Esophagus muscularis mucosa (tissue), 3 donors: ENCODE measurements at regions not wholly inside any gene's neighbourhood (a gene's known extent, or its start where the extent isn't known, plus 50 kb on each side); places are given as distances from the start of the nearest gene placed in this dataset.

Experiments used
- POLR2AphosphoS5 ChIP-seq, 2 donors: sonication (generic); formaldehyde crosslinking; IDR thresholded peaks; one replicate each; pipeline ENCODE4 v1.6.1; 2017; ENCODE audit warnings: antibody characterized with exemption in 2 of 2
- TF ChIP-seq, protein P1 (sequence below), 3 experiments: fragments of 200-600 bp in 2 of 3; fragments of 450-650 bp in 1 of 3; sonication (generic) in 2 of 3; IDR thresholded peaks; one replicate each; pipeline ENCODE4 v1.5.1; 2017 to 2019; ENCODE audit warnings: antibody characterized with exemption in 3 of 3, mild to moderate bottlenecking in 2 of 3, moderate library complexity in 1 of 3

DNA sequence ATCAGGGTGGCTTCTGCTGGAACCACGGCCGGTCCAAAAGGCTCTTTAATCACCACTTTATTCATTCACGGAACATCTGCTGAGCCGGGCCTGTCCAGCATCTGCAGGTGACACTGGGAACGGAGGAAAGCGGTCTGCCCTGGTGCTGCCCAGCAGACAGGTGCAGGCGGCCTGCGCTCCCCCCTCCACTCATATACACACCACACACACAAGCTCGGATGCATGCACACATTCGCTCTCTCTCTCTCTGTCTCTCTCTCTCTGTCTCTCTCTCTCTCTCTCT lies 736.9 kb downstream of the BRD1 start:
- TF ChIP-seq, protein P1, sequence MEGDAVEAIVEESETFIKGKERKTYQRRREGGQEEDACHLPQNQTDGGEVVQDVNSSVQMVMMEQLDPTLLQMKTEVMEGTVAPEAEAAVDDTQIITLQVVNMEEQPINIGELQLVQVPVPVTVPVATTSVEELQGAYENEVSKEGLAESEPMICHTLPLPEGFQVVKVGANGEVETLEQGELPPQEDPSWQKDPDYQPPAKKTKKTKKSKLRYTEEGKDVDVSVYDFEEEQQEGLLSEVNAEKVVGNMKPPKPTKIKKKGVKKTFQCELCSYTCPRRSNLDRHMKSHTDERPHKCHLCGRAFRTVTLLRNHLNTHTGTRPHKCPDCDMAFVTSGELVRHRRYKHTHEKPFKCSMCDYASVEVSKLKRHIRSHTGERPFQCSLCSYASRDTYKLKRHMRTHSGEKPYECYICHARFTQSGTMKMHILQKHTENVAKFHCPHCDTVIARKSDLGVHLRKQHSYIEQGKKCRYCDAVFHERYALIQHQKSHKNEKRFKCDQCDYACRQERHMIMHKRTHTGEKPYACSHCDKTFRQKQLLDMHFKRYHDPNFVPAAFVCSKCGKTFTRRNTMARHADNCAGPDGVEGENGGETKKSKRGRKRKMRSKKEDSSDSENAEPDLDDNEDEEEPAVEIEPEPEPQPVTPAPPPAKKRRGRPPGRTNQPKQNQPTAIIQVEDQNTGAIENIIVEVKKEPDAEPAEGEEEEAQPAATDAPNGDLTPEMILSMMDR (IDR thresholded peaks at IDR 0.05) = no peak
- no peak for TF ChIP-seq POLR2AphosphoS5 (IDR thresholded peaks at IDR 0.05)
